ENCODE measurements at regions not wholly inside any gene's neighbourhood (a gene's known extent, or its start where the extent isn't known, plus 50 kb on each side); places are given as distances from the start of the nearest gene placed in this dataset.
"Not testable (repeated sequence)": the region's sequence is repeated elsewhere in the genome, so short reads cannot be mapped to it uniquely, and the experiment has no call there.

DNA sequence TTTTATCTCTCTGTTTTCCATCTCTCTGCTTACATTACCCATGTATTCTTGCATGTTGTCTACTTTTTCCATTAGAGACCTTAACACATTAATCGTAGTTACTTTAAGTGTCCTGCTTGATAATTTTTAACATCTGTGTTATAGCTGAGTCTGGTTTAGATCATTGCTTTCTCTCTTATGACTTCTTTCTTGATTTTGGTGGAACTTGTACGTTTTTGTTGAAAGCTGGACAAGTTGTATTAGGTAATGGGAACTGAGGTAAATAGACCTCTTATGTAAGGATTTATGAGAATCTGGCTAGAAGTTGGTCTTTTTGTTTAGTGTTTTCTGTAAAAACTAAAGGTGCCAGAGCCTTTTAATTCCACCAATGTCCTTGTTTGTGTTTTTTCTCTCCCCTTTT is 100.8 kb upstream of the LYZL2 start:
- DNase-seq: no peak

DNA sequence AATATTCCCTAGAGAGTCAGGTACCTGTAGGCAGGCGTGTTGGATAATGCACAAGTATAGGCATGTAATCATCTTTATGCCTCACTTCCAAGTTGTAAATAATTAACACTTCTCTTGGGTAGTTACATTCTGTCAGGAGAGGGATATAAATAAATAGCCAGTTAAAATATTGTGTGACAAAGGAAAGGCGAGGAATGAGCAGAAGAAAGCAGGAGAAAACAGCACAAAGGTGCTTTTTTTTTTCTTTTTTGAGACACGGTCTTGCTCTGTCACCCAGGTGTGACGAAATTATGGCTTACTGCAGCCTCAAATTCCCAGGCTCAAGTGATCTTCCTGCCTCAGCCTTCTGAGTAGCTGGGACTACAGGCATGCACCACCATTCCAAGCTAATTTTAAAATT is 99.2 kb upstream of the LYZL2 start:
- DNase-seq: no peak

DNA sequence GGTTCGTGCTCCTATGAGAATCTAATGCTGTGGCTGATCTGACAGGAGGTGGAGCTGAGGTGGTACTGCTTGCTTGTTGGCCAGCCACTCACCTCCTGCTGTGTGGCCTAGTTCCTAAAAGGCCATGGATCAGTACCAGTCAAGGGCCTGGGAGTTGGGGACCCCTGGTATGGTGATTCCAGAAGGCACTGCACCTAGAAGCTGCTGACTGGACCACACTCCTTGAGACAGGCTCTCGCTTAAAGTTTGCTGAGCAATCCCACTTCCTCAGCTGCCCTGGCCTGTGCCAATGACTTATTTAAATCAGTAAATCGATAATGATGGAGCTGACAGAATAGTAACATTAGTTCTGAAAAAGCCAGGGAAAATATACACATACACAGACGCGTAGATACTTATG is 98.6 kb upstream of the LYZL2 start:
- no peak for DNase-seq

DNA sequence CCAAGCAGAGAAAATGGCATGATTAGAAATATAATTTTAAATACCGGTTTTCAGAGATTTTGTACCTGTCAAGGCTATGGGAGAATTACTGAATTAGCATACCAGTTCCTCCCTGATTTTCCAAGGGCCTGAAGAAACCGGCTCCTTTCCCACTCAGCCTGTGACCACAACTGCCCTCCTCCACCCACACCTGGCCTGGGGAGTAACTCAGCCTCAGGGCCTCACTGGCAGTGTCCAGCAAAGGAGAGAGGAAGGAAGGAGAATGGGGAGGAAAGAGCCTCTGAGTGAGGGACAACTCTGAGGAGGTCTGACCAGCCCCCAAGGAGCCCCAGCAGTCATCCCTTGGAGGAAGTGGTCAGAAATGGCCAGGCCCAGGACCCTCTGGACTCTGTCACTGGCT is 98.0 kb upstream of the LYZL2 start:
- DNase-seq: no peak

DNA sequence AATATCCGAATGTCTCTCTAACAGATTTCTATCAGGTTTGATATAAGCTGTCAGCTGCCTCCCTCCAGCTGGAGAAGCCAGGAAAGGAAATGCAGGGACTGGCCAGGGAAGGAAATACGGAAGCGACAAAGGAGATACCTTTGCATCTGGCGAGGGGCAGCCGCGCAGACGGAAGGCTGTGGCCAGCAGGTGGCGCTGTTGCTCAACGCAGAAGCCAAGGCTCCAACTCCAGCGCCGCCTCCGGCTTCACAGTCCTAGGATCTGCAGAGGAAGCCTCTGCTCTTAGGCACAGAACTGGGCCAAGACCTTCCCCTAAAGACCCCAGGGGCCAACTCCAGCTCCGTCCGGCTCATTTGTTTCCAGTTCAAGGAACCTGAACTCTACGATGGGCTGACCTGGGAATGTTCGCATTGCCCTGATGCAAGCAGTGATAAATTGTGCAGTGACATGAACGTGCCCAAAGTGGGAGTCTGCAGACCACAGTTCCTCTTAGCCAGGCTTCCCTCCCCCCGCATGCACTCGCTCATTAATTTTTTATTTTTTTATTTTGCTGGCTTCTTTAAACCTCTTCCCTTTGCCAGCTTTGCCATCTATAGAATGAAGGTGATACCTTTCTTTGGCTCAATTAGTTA is 97.3 kb upstream of the LYZL2 start:
- peak; percentile 16 for DNase-seq

DNA sequence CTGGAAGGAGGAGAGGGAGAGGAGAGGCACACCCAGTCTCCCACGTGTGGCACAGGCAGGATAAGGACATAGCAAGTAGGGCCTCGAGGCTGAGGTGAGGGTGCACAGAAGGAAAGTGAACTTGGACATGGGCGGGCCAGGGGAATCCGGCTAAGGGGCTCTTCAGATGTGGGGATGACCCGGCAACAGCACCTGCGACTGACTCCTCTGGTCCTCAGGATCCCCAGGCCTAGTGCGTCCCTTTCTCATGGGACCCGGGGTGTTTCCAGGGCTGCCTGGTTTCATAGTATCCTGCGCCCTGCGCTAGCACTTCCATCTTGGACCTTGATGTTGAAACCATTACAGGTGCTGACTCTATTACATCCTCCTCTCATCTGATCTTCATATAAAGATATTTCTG is 96.1 kb upstream of the LYZL2 start:
- no peak for DNase-seq

DNA sequence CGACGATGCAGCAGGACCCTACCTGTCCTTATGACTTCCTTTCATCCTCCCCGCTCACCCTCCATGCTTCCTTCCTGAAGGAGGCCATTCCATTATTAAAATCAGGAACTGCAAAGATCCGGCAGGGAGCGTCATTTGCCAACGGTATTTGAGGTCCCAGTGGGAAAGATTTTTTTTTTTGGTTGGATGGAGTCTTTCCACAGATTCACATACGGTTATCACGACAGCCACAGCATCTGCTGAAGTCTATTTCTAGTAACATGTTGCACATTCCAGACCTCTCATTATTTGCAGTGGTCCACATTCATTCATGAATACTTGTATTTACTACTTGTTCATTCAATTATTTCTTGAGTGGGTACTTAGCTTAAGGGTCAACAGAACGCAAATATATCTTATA is 94.7 kb upstream of the LYZL2 start:
- DNase-seq: no peak

DNA sequence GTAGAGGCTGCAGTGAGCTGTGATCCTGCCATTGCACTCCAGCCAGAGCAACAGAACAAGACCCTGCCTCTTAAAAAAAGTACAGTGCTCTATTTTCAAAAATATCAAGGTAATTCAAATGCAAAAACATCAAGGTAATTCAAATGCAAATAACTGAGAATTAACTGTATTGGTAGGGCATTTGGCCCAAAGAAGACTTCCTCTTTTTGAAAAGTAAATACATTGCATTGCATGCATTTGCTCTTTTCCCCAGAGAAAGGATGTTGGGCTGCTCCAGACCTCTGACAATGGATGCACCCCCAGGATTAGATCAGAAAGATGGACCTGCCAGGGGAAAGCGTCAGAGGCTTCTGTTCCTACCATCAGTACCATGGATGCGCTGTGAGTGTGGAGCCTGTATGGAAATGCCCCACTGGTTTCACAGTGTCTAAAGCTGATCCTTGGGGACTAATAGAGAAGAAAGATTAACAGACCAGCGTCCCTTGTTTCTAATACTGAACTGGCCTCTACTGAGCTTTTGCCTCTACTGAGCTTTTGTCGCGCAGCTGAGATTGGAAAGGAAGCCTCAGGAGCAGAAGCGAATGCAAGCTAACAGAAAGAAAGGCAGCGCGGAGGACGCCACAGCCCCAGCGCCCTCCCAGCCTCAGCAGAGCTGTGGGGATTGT is 93.5 kb upstream of the LYZL2 start:
- no peak for DNase-seq

DNA sequence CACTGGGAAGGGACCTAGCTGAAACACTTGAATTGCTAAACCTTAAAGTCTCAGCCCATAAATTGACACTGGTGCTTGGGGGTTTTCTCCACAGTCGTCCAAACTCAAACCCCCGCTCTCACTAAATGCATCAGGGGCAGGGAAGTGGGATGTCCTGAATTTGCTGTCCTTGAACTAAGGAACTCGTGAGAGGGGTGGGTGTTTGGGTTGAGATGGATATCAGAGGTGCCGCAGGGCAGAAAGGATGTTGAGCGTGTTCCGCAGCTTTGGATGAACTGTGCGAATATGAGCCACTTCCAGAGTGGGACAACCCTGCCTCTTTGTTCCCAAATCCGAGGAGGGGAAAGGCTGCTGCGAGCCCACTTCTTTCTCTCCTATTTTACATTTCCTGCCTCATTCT is 90.3 kb upstream of the LYZL2 start:
- DNase-seq: no peak

DNA sequence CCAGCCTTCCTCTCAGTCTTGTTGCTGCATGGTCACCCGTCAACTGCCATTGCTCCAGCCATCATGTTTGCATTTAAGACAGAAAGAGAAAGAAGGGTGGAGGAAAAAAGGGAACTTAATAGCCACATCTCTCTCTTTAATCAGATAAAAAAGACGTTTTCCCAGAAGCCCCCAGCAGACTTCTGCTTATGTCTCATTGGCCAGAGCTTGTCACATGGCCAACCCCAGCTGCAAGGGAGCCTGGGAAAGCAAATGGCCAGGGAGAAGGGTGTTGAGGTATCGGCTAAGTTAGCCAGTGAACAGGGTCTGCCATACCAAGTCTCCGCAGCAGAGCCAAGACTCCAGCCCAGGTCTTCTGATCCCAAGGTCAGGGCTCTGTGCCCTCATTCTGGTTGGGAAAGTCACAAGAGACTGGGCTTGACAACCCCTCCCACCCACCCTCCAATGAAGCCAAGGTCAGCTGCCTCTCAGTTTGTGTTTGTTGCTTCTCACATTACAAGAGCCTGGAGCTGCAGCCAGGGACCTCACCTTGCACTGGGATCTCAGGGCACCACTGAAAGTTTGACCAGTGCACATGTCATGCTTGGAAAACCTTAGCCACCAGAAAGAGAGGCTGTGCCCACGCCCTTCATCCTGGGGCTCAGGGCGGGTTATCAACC is 80.3 kb upstream of the LYZL2 start:
- DNase-seq: no peak

DNA sequence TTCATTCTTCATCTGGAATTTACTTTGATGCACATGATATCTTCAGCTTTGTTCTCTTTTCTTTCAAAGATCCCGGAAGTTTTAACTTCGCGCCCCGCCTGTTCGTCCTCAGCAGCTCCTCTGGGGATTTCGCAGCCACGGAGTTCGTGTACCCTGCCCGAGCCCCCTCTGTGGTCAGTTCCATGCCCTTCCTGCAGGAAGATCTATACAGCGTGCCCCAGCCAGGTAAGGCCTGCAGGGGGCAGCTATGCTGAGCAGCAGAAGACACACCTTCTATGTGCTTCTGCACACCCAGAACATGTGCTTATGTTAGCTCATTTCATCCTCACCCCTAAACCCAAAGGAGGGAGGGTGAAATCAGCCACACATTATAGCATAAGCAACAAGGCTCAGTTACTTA is 79.7 kb upstream of the LYZL2 start:
- no peak for DNase-seq

DNA sequence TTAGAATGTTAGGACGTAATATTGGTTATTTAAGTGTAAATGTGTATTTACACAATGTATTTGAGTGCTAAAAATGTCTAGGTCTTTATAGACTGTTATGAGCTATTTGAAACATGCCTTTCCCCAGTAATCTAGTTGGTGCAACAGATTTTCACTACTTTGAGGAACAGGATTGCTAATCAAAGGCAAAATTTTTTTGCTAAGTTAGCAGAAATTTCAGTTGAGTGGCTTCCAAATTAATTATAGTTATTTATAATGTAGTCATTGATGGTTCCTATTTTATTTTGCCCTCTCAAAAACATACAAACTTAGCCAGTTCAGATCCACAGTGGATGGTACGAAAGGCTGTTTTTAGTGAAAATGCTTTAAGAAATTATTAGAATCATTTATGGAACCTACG is 78.7 kb upstream of the LYZL2 start:
- no peak for DNase-seq

DNA sequence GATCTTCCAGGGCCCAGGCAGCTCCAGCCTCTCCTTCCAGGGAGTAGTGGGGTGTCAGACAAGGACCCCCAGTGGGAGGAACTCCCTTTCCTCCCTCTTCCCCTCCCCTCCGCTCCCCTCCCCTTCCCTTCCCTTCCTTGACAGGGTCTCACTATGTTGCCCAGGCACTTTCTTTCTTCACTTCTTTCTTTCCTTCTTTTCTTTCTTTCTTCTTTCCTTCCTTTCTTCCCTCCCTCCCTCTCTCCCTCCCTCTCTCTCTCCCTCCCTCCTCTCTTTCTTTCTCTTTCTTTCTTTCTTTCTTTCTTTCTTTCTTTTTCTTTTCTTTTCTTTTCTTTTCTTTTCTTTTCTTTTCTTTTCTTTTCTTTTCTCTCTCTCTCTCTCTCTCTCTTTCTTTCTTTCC is 76.6 kb upstream of the LYZL2 start:
- DNase-seq: not testable (repeated sequence)

DNA sequence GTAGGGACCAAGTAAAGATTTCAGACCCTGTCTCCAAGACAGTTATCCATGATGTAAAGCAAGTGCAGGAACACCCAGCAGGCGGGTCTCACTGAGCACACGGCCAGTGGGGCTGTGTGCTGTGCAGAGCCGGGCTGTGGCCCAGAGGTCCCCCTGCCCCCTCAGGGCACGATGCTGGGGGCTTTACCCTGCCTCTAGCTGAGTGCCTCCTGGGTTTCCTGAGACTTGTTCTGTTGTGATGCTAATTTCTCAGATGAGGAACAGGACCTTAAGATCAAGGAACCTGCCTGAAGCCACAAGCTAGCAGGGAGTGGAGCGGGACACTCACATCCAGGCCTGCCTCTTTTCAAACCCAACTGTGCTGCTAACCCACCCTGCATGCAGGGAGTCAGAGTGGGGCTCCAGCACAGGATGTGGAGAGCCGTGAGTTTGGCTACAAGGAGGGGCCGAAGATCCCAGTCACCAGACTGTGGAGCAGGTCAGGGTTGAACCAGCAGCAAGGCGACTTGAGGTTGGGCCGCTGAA is 76.1 kb upstream of the LYZL2 start:
- no peak for DNase-seq

DNA sequence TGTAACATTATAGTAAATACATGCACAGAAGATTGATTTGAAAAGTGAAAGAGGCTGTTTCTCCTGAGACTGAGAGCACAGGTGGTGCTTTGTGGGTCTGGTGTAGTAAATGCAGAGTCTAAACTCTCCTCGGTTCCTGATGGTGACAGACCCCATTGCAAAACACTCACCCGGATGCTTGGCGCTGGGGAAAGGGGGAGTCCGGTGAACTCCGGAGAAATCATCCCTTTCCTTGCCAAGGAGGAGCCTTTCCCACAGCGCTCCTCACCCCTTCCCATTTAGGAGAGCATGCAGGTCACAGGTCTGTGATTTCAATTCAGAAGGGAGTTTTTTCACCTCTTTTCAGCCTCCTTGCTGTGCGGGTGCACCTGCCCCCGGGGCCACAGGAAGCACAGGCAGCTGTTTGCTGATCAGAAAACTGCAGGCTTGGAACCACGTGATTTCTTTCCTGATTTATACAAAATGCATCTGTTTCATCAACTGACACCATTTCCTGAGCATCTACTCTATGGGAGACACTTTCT is 75.6 kb upstream of the LYZL2 start:
- DNase-seq: no peak

DNA sequence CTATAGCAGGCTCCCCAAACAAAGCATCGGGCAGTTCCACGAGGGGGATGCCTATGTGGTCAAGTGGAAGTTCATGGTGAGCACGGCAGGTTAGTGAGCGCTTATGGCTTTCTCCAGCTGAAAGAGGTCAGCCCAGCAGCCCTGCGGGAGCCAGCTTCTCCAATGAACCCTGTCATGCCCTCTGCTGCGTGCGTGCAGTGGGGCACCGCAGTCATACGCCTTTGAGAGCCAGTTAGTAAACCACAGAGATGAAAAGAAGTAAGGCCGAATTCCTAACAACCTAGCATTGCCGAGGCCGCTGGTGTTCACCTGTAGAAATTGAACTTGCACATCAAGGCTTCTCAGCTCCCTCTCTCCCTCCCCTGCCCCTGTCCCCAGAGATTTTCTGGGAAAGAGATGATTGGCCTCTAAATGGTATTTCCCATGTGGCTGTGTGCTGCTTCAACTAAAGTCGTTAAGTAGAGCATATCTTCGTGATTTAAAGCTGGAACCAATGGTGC is 75.1 kb upstream of the LYZL2 start:
- not testable (repeated sequence) for DNase-seq

DNA sequence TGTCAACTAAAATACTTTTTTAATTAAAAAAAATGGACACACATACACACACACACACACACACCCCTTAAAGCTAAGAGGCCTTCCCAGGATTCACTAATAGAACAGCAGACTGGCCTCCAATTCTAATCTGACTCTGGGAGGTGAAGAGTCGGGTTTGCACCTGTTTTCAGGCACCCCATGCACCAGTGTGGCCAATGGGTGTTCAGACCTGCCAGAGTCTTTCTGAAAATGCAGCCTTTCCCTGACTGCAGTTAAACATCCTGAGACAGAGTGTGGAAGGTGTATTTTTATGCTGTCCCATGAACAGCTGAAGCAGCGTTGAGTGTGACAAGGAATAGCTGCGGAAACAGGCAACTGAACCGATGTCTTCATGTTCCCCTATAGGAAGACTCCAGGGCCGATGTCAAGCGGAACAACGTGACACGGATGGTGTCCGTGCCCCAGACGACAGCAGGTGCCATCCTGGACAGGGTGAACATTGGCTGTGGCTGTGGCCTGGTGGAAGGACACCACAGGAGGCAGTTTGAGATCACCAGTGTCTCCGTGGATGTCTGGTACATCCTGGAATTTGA is 74.6 kb upstream of the LYZL2 start:
- no peak for DNase-seq

DNA sequence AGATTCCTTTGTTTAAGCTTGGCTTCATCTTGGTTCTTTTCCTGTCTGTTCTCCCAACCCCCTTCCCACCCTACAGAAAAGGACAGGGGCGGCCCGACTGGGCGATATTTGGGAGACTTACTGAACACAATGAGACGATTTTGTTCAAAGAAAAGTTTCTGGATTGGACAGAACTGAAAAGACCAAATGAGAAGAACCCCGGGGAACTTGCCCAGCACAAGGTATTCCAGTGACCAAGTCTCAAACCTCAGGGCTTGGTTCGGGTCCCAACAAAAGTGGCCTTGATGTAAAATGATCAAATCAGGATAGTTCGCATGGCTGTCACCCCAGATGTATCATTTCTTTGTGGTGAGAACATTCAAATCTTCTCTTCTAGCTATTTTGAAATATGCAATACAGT is 73.9 kb upstream of the LYZL2 start:
- DNase-seq: not testable (repeated sequence)

DNA sequence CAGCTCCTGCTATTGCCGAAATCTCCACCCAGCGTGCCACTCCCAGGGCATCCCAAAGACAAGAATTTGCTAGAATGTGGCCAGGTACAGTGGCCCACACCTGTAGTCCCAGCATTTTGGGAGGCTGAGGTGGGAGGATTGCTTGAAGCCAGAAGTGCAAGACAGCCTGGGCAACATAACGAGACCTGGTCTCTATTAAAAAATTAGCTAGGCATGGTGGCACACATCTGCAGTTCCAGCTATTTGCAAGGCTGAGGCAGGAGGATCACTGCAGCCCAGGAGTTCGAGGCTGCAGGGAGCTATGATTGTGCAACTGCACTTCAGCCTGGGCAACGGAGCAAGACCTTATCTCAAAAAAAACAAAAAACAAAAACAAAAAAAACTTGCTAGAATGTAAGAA is 73.3 kb upstream of the LYZL2 start:
- DNase-seq: no peak

DNA sequence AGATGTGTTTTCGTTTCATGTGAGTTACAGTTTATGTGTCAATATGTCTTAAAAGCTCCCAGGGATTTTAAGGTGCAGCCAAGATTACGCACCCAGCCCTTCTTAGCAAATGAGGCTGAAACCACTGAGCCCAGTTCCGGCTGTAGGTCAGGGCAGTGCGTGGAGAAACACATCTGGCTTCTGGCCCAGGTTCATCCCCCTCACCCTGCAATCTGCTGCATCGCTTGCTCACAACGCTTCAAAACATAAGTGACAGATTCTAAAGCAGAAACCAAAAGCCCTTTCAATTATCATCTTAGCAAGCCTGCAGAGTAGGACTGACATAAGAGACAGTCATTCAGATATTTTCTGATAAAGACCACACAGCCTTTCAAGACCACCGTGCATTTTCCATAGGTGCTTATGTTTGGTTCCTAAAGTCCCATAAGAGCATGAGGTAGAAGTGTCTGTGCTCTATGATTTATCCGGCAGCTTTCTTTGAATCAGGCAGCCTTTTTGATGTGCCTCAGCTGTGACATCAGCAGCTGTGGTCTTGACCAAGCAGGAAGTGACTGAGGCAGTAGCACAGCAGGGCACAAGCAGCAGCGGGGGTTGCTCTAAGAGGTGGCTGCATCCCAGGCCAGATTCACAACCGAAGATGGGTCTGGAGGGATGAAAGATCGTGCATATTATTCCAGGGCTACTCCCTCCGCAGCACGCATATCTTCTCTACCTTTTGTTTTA is 72.1 kb upstream of the LYZL2 start:
- no peak for DNase-seq

DNA sequence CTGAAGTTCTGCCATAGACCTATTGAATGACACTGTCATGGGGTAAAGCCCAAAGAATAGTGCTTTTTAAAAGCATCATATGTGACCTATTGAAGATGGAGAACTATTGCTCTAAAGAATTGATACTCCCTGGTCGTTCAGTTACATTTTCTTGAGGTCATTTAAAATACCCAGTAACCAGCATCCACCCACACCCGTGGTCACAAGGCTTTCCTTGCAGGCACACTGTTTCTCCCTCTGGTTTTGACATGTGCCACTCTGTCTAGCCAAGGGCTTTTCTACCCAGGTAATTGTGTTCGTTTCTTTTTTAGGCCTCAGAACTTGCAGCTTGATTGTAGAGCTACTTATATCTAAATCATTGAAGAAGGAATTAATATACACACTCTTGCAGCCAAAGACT is 68.3 kb upstream of the LYZL2 start:
- no peak for DNase-seq

DNA sequence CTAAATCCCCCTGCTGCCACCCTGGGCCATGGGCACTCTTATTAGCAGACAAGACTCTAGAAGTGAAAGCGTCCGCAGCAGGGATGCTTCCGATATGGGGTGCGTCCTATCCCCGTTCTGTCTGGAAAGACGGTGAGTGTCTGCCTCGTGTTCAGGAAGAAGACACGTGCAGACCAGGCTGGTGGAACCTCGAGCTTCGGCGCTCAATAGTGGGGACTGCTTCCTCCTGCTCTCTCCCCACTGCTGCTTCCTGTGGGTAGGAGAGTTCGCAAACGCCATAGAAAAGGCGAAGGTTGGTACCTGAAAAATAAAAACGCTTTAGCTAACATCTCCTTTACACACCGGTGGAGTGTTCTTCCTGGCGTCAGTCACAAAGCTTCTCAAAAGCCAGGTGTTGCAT is 67.7 kb upstream of the LYZL2 start:
- DNase-seq: not testable (repeated sequence)

Measured in NCI-H748 treated with DMSO at 0.1 percent for 48 hours (cell line).